Panc1 (cell line): ENCODE measurements at regions not wholly inside any gene's neighbourhood (a gene's known extent, or its start where the extent isn't known, plus 50 kb on each side); places are given as distances from the start of the nearest gene placed in this dataset.

Experiments used
- ATAC-seq: fragments of 200-7000 bp; cut with Tn5 transposase; 2 replicates; pipeline ENCODE4 v1.9.1; 2020; ENCODE audit warnings: mild to moderate bottlenecking, moderate library complexity
- BruUV-seq: library from RNA; stranded (reverse); fragments of 400-500 nt; replicated peaks from 2 replicates; lab custom pipeline; 2021; lab: Mats Ljungman, UMichigan
- CTCF ChIA-PET: fragments of 300-600 bp; sonication (Branson Sonifier 250); formaldehyde crosslinking; loops from one replicate; lab custom pipeline; 2022; ENCODE audit warnings: antibody characterized with exemption; lab: Charles Lee
- POLR2A ChIA-PET: fragments of 300-600 bp; sonication (Branson Sonifier 250); formaldehyde crosslinking; loops from one replicate; lab custom pipeline; 2022; ENCODE audit warnings: antibody characterized with exemption; lab: Charles Lee
- DNase-seq: peaks from one replicate; pipeline ENCODE4 v3.0.0-alpha.2; 2010; ENCODE audit warnings: low read depth, low spot score
- H3K27ac ChIP-seq: 2 replicates; pipeline ENCODE4 v1.5.1; 2011; ENCODE audit warnings: mild to moderate bottlenecking, low read length, inconsistent platforms
- H3K27me3 ChIP-seq: fragments of 200-500 bp; sonication (Bioruptor generic); 2 replicates; pipeline ENCODE4 v1.6.0; 2014; ENCODE audit warnings: low read length, inconsistent platforms; ENCODE audit not compliant: control insufficient read depth, insufficient read depth
- H3K36me3 ChIP-seq: fragments of 200-500 bp; sonication (Bioruptor generic); 2 replicates; pipeline ENCODE4 v1.5.1; 2014; ENCODE audit warnings: inconsistent platforms, mild to moderate bottlenecking, low read length, moderate library complexity; ENCODE audit not compliant: control insufficient read depth, insufficient read depth
- H3K4me1 ChIP-seq: 2 replicates; pipeline ENCODE4 v1.5.1; 2011; ENCODE audit warnings: inconsistent platforms, mild to moderate bottlenecking, low read length, moderate library complexity; ENCODE audit not compliant: control insufficient read depth, insufficient read depth
- H3K4me3 ChIP-seq, 2 experiments: 2 replicates each; pipeline ENCODE4 v1.5.1; 2011 to 2012; ENCODE audit warnings: low read depth in 2 of 2, low read length in 2 of 2, mild to moderate bottlenecking in 2 of 2, inconsistent platforms in 1 of 2, moderate library complexity in 1 of 2
- H3K9me3 ChIP-seq: fragments of 200-500 bp; sonication (Bioruptor generic); 2 replicates; pipeline ENCODE4 v1.5.1; 2014; ENCODE audit warnings: low read depth, mild to moderate bottlenecking, inconsistent platforms, low read length, moderate library complexity; ENCODE audit not compliant: control insufficient read depth, insufficient read depth
- CTCF ChIP-seq: fragments of 450-650 bp; IDR thresholded peaks from 2 replicates; pipeline ENCODE4 v1.5.1; 2017; ENCODE audit warnings: mild to moderate bottlenecking
- POLR2AphosphoS5 ChIP-seq: IDR thresholded peaks from 2 replicates; pipeline ENCODE4 v1.6.1; 2012; ENCODE audit warnings: mild to moderate bottlenecking, low read depth, low read length, moderate library complexity
- REST ChIP-seq, 2 experiments: IDR thresholded peaks; 2 replicates each; pipeline ENCODE4 v1.6.1; 2011 to 2012; ENCODE audit warnings: low read depth in 2 of 2, control low read depth in 1 of 2, low read length in 1 of 2, mild to moderate bottlenecking in 1 of 2, moderate library complexity in 1 of 2; ENCODE audit not compliant: insufficient read depth in 1 of 2
- SIN3A ChIP-seq: IDR thresholded peaks from 2 replicates; pipeline ENCODE4 v1.6.1; 2012; ENCODE audit warnings: low read depth, mild to moderate bottlenecking, low read length, moderate library complexity, borderline replicate concordance; ENCODE audit not compliant: insufficient read depth
- TCF7L2 ChIP-seq: IDR thresholded peaks from 2 replicates; pipeline ENCODE4 v1.6.1; 2011; ENCODE audit warnings: mild to moderate bottlenecking, low read depth, low read length, inconsistent platforms
- in situ Hi-C: cut with HindIII; loops from 2 replicates; pipeline ENCODE4 v1.10.0; 2016; ENCODE audit warnings: low sequenced_read_pairs, low pct_unique_long_range_greater_than_20kb
- intact Hi-C: fragments of 100-400 bp; cut with micrococcal nuclease; formaldehyde crosslinking; loops from one replicate; pipeline ENCODE4 v1.10.0; 2022; ENCODE audit not compliant: unreplicated experiment

- no peak overlapping the region for H3K27ac ChIP-seq
- ChIA-PET POLR2A (no interaction called here), CTCF (no interaction called here)
- BruUV-seq = no TSS peak
- H3K9me3 ChIP-seq = no peaks in the 10 kb centered on the region
- no peak for ATAC-seq
- H3K27me3 ChIP-seq = peaks cover 5% of the 10 kb centered on the region; the same call in 1 of the 2 replicates
- no peaks in the 10 kb centered on the region for H3K4me1 ChIP-seq
- TF ChIP-seq REST (IDR thresholded peaks at IDR 0.05; ENCODE audit: insufficient read depth in 1 of 2, low read depth in 2 of 2, low read length in 1 of 2) (no peak), CTCF (no peak), TCF7L2 (no peak), POLR2AphosphoS5 (no peak), SIN3A (no peak)
- in situ Hi-C loops = no loop called here
- intact Hi-C loops = no loop called here
- no peaks in the 10 kb centered on the region for H3K36me3 ChIP-seq
- H3K4me3 ChIP-seq = no peak overlapping the region
- DNase-seq = no peak
These were observed 151.3 kb upstream of the MAP3K1 start for GRCh38 chr5:56664025-56664424.

GRCh38 chr5:56663523-56663922, 151.8 kb upstream of the MAP3K1 start:
- TF ChIP-seq TCF7L2 (no peak), SIN3A (no peak), POLR2AphosphoS5 (no peak), CTCF (no peak), REST (IDR thresholded peaks at IDR 0.05; ENCODE audit: insufficient read depth in 1 of 2, low read depth in 2 of 2, low read length in 1 of 2) (no peak)
- in situ Hi-C loops (no loop called here), intact Hi-C loops (no loop called here)
- no peaks in the 10 kb centered on the region for H3K36me3 ChIP-seq
- H3K4me3 ChIP-seq = no peak overlapping the region
- CTCF ChIA-PET = no interaction called here
- DNase-seq (no peak), ATAC-seq (no peak)
- POLR2A ChIA-PET = no interaction called here
- no peaks in the 10 kb centered on the region for H3K4me1 ChIP-seq
- no peak overlapping the region for H3K27ac ChIP-seq
- H3K27me3 ChIP-seq = peaks cover 7% of the 10 kb centered on the region; the same call in 1 of the 2 replicates
- no peaks in the 10 kb centered on the region for H3K9me3 ChIP-seq
- no TSS peak for BruUV-seq
